ENCODE measurements at regions not wholly inside any gene's neighbourhood (a gene's known extent, or its start where the extent isn't known, plus 50 kb on each side); places are given as distances from the start of the nearest gene placed in this dataset.

GRCh38 chr2:16362611-16363010 lies 303.0 kb downstream of the CYRIA start:
- TF ChIP-seq, protein P1, sequence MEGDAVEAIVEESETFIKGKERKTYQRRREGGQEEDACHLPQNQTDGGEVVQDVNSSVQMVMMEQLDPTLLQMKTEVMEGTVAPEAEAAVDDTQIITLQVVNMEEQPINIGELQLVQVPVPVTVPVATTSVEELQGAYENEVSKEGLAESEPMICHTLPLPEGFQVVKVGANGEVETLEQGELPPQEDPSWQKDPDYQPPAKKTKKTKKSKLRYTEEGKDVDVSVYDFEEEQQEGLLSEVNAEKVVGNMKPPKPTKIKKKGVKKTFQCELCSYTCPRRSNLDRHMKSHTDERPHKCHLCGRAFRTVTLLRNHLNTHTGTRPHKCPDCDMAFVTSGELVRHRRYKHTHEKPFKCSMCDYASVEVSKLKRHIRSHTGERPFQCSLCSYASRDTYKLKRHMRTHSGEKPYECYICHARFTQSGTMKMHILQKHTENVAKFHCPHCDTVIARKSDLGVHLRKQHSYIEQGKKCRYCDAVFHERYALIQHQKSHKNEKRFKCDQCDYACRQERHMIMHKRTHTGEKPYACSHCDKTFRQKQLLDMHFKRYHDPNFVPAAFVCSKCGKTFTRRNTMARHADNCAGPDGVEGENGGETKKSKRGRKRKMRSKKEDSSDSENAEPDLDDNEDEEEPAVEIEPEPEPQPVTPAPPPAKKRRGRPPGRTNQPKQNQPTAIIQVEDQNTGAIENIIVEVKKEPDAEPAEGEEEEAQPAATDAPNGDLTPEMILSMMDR (IDR thresholded peaks at IDR 0.05; ENCODE audit: control extremely low read depth, extremely low read depth, low read depth, missing control alignments): no peak
- no peak for DNase-seq (ENCODE audit: extremely low spot score)
- ChIA-PET POLR2A (no interaction called here), CTCF (interaction anchor here (0.7 kb wide), 1 partner anchor 18 kb away, joined by 3 read pairs; no protein-coding TSS in a partner anchor)

DNA sequence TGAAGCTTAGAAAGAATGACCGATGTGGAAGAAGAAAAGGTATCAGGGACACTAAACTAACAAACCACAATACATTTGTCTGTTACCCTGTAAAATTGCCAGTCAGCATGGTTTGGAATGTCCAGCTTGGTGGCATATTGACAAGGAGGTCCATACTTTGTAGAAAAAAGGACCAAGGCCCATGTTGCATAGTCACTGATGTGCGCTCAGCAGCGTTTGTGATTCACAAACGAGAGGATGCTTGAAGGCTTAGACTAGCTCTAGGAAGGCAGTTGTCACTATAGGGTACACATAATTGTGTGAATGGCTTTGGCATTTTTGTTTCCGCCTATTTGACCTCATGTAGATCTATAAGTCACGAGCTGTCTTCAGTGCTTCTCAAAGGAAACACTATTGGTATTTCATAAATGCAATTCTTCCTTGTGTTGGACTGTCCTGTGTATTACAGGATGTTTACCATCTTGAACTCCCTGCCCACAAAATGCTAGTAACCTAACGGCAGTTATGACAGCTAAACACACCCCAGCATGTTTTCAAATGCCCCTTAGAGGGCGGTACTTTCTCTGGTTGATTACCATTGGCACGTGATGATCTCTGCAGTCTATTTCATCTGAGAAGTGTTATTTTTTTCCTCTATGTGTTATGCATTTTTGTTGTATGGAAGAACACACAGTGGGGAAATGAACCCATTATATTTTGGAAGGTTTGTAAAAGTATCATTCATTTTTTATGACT lies 304.2 kb downstream of the CYRIA start:
- POLR2A ChIA-PET: no interaction called here
- DNase-seq (ENCODE audit: extremely low spot score): no peak
- CTCF ChIA-PET: no interaction called here
- TF ChIP-seq, protein P1 (IDR thresholded peaks at IDR 0.05; ENCODE audit: control extremely low read depth, extremely low read depth, low read depth, missing control alignments): no peak

GRCh38 chr2:16359961-16360360 lies 305.7 kb downstream of the CYRIA start:
- DNase-seq (ENCODE audit: extremely low spot score): no peak
- POLR2A ChIA-PET: no interaction called here
- TF ChIP-seq, protein P1 (IDR thresholded peaks at IDR 0.05; ENCODE audit: control extremely low read depth, extremely low read depth, low read depth, missing control alignments): no peak
- CTCF ChIA-PET: no interaction called here

DNA sequence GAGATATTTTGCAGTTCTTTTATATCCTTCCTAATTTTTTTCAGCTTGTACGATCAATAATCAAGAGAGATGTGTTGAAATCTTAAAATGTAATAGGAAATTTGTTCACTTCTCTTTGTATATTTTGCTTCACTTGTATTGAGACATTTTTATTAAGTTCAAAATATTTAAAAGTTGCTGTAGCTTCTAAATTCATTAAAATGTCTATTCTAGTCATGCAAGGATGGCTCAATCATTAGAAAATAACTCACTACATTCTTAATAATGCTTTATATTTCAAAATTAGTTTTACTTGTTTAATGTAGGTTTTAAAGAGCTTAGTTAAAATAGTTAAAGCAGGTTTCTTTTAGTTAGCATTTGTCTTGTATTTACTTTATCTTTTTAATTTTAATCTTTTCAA lies 308.4 kb downstream of the CYRIA start:
- POLR2A ChIA-PET: no interaction called here
- TF ChIP-seq, protein P1 (IDR thresholded peaks at IDR 0.05; ENCODE audit: control extremely low read depth, extremely low read depth, low read depth, missing control alignments): no peak
- CTCF ChIA-PET: no interaction called here
- DNase-seq (ENCODE audit: extremely low spot score): no peak

- TF ChIP-seq, protein P1 (IDR thresholded peaks at IDR 0.05; ENCODE audit: control extremely low read depth, extremely low read depth, low read depth, missing control alignments): no peak
- no peak for DNase-seq (ENCODE audit: extremely low spot score)
- CTCF ChIA-PET: no interaction called here
- POLR2A ChIA-PET: no interaction called here
Observed at GRCh38 chr2:16351541-16351940, 314.1 kb downstream of the CYRIA start.

DNA sequence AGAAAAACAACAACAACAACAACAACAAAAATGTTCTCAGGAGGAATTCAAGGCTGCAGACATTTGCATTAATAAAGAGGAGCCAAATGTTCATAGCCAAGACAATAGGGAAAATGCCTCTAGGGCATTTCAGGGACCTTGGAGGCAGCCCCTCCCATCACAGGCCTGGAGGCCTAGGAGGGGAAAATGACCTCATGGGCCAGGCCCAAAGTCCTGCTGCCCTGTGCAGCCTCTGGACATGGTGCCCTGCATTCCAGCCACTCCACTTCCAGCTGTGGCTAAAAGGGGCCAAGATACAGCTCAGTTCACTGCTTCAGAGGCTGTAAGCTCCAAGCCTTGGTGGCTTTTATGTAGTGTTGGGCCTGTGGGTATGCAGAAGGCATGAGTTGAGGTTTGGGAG lies 314.5 kb downstream of the CYRIA start:
- ChIA-PET POLR2A (no interaction called here), CTCF (no interaction called here)
- no peak for DNase-seq (ENCODE audit: extremely low spot score)
- TF ChIP-seq, protein P1 (IDR thresholded peaks at IDR 0.05; ENCODE audit: control extremely low read depth, extremely low read depth, low read depth, missing control alignments): no peak

Data from GM10248 (cell line).